ENCODE measurements at regions not wholly inside any gene's neighbourhood (a gene's known extent, or its start where the extent isn't known, plus 50 kb on each side); places are given as distances from the start of the nearest gene placed in this dataset.

DNA sequence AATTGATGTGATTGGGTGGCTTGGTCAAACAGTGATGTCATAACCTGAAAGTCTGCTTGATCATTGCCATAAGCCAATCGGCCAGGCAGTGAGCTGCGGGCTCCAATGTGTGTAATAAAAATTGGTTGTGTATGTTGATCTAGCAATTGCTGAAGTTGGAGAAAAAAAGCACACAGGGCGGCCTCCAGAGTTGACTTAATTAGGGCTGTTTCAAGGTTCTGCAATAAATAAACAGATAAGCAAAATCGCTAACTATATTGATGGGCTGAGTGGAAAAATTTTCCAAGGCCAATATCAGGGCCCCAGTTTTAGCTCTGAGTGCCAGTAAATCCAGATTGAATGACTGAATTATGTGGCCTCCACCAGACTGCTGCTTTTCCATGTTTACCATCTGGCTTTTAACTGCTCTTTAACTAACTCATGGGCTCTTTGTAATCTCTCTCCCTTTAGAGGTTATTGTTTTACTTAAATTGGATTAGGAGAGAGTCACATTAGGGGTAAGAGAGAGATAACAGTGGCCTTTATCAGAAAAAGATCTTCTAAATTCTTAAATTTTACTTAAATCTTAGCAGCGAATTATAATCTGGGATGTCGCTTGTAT is 160.6 kb upstream of the WDFY3 start:
- no peak for TF ChIP-seq EZH2 (IDR thresholded peaks at IDR 0.05; ENCODE audit: insufficient read depth, low read length)
- TF ChIP-seq, protein P1, sequence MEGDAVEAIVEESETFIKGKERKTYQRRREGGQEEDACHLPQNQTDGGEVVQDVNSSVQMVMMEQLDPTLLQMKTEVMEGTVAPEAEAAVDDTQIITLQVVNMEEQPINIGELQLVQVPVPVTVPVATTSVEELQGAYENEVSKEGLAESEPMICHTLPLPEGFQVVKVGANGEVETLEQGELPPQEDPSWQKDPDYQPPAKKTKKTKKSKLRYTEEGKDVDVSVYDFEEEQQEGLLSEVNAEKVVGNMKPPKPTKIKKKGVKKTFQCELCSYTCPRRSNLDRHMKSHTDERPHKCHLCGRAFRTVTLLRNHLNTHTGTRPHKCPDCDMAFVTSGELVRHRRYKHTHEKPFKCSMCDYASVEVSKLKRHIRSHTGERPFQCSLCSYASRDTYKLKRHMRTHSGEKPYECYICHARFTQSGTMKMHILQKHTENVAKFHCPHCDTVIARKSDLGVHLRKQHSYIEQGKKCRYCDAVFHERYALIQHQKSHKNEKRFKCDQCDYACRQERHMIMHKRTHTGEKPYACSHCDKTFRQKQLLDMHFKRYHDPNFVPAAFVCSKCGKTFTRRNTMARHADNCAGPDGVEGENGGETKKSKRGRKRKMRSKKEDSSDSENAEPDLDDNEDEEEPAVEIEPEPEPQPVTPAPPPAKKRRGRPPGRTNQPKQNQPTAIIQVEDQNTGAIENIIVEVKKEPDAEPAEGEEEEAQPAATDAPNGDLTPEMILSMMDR (IDR thresholded peaks at IDR 0.05; ENCODE audit: insufficient read depth, low read depth, low read length): no peak
- H3K9me3 ChIP-seq (ENCODE audit: insufficient read depth, low read depth, low read length): no peaks in the 10 kb centered on the region
- H3K4me1 ChIP-seq (ENCODE audit: insufficient read depth, low read length): no peaks in the 10 kb centered on the region
- no peaks in the 10 kb centered on the region for H4K20me1 ChIP-seq (ENCODE audit: insufficient read depth, low read length)
- no peak overlapping the region for H3K9ac ChIP-seq (ENCODE audit: low read length)
- no peaks in the 10 kb centered on the region for H3K36me3 ChIP-seq (ENCODE audit: insufficient read depth, low read length)
- Mint-ChIP-seq H3K4me3 (ENCODE audit: unreplicated experiment) (no peak overlapping the region), H3K27ac (ENCODE audit: unreplicated experiment) (no peak overlapping the region), H3K36me3 (ENCODE audit: low read depth, unreplicated experiment) (peaks cover 2% of the 10 kb centered on the region), H3K9me3 (ENCODE audit: unreplicated experiment) (no peaks in the 10 kb centered on the region), H3K4me1 (ENCODE audit: low read depth, unreplicated experiment) (no peaks in the 10 kb centered on the region), H3K27me3 (ENCODE audit: low read depth, unreplicated experiment) (no peaks in the 10 kb centered on the region)
- no peaks in the 10 kb centered on the region for H3K27me3 ChIP-seq (ENCODE audit: insufficient read depth, low read length)
- FAIRE-seq: no peak
- no peak overlapping the region for H3K4me3 ChIP-seq (ENCODE audit: insufficient read depth, low read depth, low read length)
- H3K79me2 ChIP-seq (ENCODE audit: insufficient read depth, low read length): no peaks in the 10 kb centered on the region
- no peak overlapping the region for H2AFZ ChIP-seq (ENCODE audit: low read depth, low read length)
- H3K27ac ChIP-seq (ENCODE audit: low read depth, low read length): no peak overlapping the region
- no peak for DNase-seq (ENCODE audit: low read depth)
- H3K4me2 ChIP-seq (ENCODE audit: low read length): no peak overlapping the region

DNA sequence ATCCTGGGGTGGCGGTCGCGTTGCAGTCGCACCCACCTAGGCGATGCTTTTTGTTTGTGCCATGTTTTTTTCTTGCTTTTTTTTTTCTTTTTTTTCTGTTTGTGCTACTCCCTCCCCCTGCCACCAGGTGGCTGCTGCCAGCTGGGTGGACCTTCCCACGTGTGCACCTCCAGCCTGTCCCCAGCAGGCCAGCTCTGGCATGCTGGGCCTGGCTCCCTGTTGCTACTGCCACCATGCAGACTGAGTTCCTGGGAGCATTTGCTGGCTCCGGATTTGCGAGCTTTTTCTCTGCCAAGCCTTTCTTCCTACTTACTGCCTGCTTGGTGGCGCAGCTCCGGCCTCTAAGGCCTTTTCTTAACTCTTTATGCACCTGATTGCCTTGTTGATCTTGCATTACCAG is 161.2 kb upstream of the WDFY3 start:
- Histone ChIP-seq H2AFZ (ENCODE audit: low read depth, low read length) (peak overlapping the region; percentile 50), H3K4me2 (ENCODE audit: low read length) (no peak overlapping the region), H3K4me1 (ENCODE audit: insufficient read depth, low read length) (no peaks in the 10 kb centered on the region), H3K27me3 (ENCODE audit: insufficient read depth, low read length) (no peaks in the 10 kb centered on the region), H3K36me3 (ENCODE audit: insufficient read depth, low read length) (no peaks in the 10 kb centered on the region), H3K9me3 (ENCODE audit: insufficient read depth, low read depth, low read length) (no peaks in the 10 kb centered on the region), H3K79me2 (ENCODE audit: insufficient read depth, low read length) (no peaks in the 10 kb centered on the region), H3K4me3 (ENCODE audit: insufficient read depth, low read depth, low read length) (no peak overlapping the region), H4K20me1 (ENCODE audit: insufficient read depth, low read length) (no peaks in the 10 kb centered on the region), H3K9ac (ENCODE audit: low read length) (no peak overlapping the region), H3K27ac (ENCODE audit: low read depth, low read length) (no peak overlapping the region)
- TF ChIP-seq EZH2 (IDR thresholded peaks at IDR 0.05; ENCODE audit: insufficient read depth, low read length): no peak
- TF ChIP-seq, protein P1 (IDR thresholded peaks at IDR 0.05; ENCODE audit: insufficient read depth, low read depth, low read length): peak; percentile 32
- no peaks in the 10 kb centered on the region for H3K27me3 Mint-ChIP-seq (ENCODE audit: low read depth, unreplicated experiment)
- H3K27ac Mint-ChIP-seq (ENCODE audit: unreplicated experiment): no peak overlapping the region
- FAIRE-seq (no peak), DNase-seq (ENCODE audit: low read depth) (peak; percentile 3)
- no peak overlapping the region for H3K4me3 Mint-ChIP-seq (ENCODE audit: unreplicated experiment)
- H3K36me3 Mint-ChIP-seq (ENCODE audit: low read depth, unreplicated experiment): peaks cover 2% of the 10 kb centered on the region
- no peaks in the 10 kb centered on the region for H3K4me1 Mint-ChIP-seq (ENCODE audit: low read depth, unreplicated experiment)
- no peaks in the 10 kb centered on the region for H3K9me3 Mint-ChIP-seq (ENCODE audit: unreplicated experiment)
